HepG2 (cell line): ENCODE measurements at regions not wholly inside any gene's neighbourhood (a gene's known extent, or its start where the extent isn't known, plus 50 kb on each side); places are given as distances from the start of the nearest gene placed in this dataset.

Experiments
- ATAC-seq: fragments of 200-7000 bp; cut with Tn5 transposase; 3 replicates; pipeline ENCODE4 v1.9.1; 2020; ENCODE audit warnings: mild to moderate bottlenecking, moderate library complexity
- BruUV-seq: library from RNA; stranded (reverse); fragments of 400-500 nt; replicated peaks from 2 replicates; lab custom pipeline; 2021; lab: Mats Ljungman, UMichigan
- CTCF ChIA-PET: fragments of 300-600 bp; formaldehyde crosslinking; extraction: SDS; loops from one replicate; lab custom pipeline; 2021; ENCODE audit warnings: low total read pairs, inconsistent platforms, low intra/inter-chr PET ratio; lab: Yijun Ruan, JAX
- POLR2A ChIA-PET: fragments of 350-600 bp; sonication (Branson Sonifier 250); formaldehyde crosslinking; loops from one replicate; lab custom pipeline; 2020; ENCODE audit warnings: antibody characterized with exemption, inconsistent platforms; lab: Yijun Ruan, JAX
- DNase-seq: peaks from one replicate; pipeline ENCODE4 v3.0.0-alpha.2; 2015; ENCODE audit warnings: low spot score
- FAIRE-seq: peaks from 3 replicates; lab custom pipeline; 2011; peaks lifted over from hg19 to GRCh38; lab: Jason Lieb, UNC
- H2AFZ ChIP-seq: one replicate; pipeline ENCODE4 v1.6.1; 2011; ENCODE audit warnings: low read length, inconsistent platforms
- H3K27ac ChIP-seq: fragments of 300-600 bp; 3 replicates; pipeline ENCODE4 v1.8.0; 2011; ENCODE audit warnings: mixed run types, mild to moderate bottlenecking, mixed read lengths, low read length, inconsistent platforms; ENCODE audit not compliant: insufficient read depth; ENCODE audit errors: extremely low read length
- H3K27me3 ChIP-seq, 2 experiments: fragments of 200-600 bp in 1 of 2; 2 replicates in 1 of 2; 3 replicates in 1 of 2; pipeline versions ENCODE4 v1.6.0 to v1.8.0; 2011; ENCODE audit warnings: low read length in 2 of 2, mild to moderate bottlenecking in 2 of 2, moderate library complexity in 2 of 2, inconsistent platforms in 1 of 2; ENCODE audit not compliant: insufficient read depth in 2 of 2, control insufficient read depth in 1 of 2
- H3K36me3 ChIP-seq, 2 experiments: fragments of 200-600 bp in 1 of 2; replicated peaks in 1 of 2; 2 replicates in 1 of 2; 3 replicates in 1 of 2; pipeline versions ENCODE4 v1.5.1 to v1.8.0; 2011; ENCODE audit warnings: low read length in 2 of 2, inconsistent platforms in 1 of 2; ENCODE audit not compliant: insufficient read depth in 2 of 2, control insufficient read depth in 1 of 2
- H3K4me1 ChIP-seq: 2 replicates; pipeline ENCODE4 v1.5.1; 2012; ENCODE audit warnings: low read length, inconsistent platforms; ENCODE audit not compliant: insufficient read depth
- H3K4me2 ChIP-seq: 2 replicates; pipeline ENCODE4 v1.6.0; 2011; ENCODE audit warnings: low read depth, low read length, inconsistent platforms
- H3K4me3 ChIP-seq, 3 experiments: fragments of 200-600 bp in 1 of 3; sonication (generic), shearing (Covaris generic) in 1 of 3; replicated peaks in 1 of 3; 2 replicates each; pipeline ENCODE4 v1.5.1; 2011 to 2016; ENCODE audit warnings: low read length in 3 of 3, inconsistent platforms in 2 of 3, low read depth in 2 of 3, mild to moderate bottlenecking in 2 of 3, control low read depth in 1 of 3, mixed read lengths in 1 of 3; ENCODE audit not compliant: insufficient read depth in 1 of 3
- H3K79me2 ChIP-seq: one replicate; pipeline ENCODE4 v1.6.1; 2011; ENCODE audit warnings: low read length, inconsistent platforms; ENCODE audit not compliant: insufficient read depth
- H3K9ac ChIP-seq: 2 replicates; pipeline ENCODE4 v1.6.0; 2011; ENCODE audit warnings: mild to moderate bottlenecking, low read depth, low read length, inconsistent platforms; ENCODE audit not compliant: insufficient read depth
- H3K9me3 ChIP-seq: 2 replicates; pipeline ENCODE4 v1.5.1; 2012; ENCODE audit warnings: mild to moderate bottlenecking, low read length
- H4K20me1 ChIP-seq: 2 replicates; pipeline ENCODE4 v1.6.0; 2011; ENCODE audit warnings: inconsistent platforms, mild to moderate bottlenecking, low read length, moderate library complexity; ENCODE audit not compliant: insufficient read depth
- ATF1 ChIP-seq: IDR thresholded peaks from 2 replicates; pipeline ENCODE4 v1.6.1; 2016; ENCODE audit warnings: mild to moderate bottlenecking, control low read depth
- CC2D1A ChIP-seq: sonication (generic); formaldehyde crosslinking; IDR thresholded peaks from 2 replicates; pipeline ENCODE4 v1.8.1; 2023; ENCODE audit warnings: mild to moderate bottlenecking, missing genetic modification reagents
- FOSL1 ChIP-seq: sonication (generic); formaldehyde crosslinking; IDR thresholded peaks from 2 replicates; pipeline ENCODE4 v1.9.0; 2021; ENCODE audit warnings: missing genetic modification reagents, borderline replicate concordance
- GABPA ChIP-seq, 2 experiments: IDR thresholded peaks; 2 replicates each; pipeline ENCODE4 v1.6.1; 2011 to 2016; ENCODE audit warnings: low read depth in 2 of 2, low read length in 1 of 2, missing biosample characterization in 1 of 2, missing genetic modification characterization in 1 of 2
- IKZF1 ChIP-seq: fragments of 450-650 bp; IDR thresholded peaks from 2 replicates; pipeline ENCODE4 v1.7.1; 2016
- KAT8 ChIP-seq: IDR thresholded peaks from 2 replicates; pipeline ENCODE4 v1.6.1; 2016; ENCODE audit warnings: missing genetic modification reagents, missing compliant biosample characterization
- NFIB ChIP-seq: sonication (generic); formaldehyde crosslinking; IDR thresholded peaks from 2 replicates; pipeline ENCODE4 v1.9.0; 2021; ENCODE audit warnings: missing genetic modification reagents, mild to moderate bottlenecking, borderline replicate concordance
- RBFOX2 ChIP-seq: fragments of 200-400 bp; formaldehyde crosslinking; IDR thresholded peaks from 2 replicates; pipeline ENCODE4 v1.6.1; 2017; ENCODE audit warnings: low read depth, mild to moderate bottlenecking, low read length
- RFXANK ChIP-seq: IDR thresholded peaks from 2 replicates; pipeline ENCODE4 v1.6.1; 2016
- SNAPC5 ChIP-seq: sonication (generic); formaldehyde crosslinking; IDR thresholded peaks from 2 replicates; pipeline ENCODE4 v1.8.1; 2023; ENCODE audit warnings: mild to moderate bottlenecking, missing genetic modification reagents, borderline replicate concordance
- THAP9 ChIP-seq: sonication (generic); formaldehyde crosslinking; IDR thresholded peaks from 2 replicates; pipeline ENCODE4; 2020; ENCODE audit warnings: missing genetic modification reagents, mild to moderate bottlenecking, borderline replicate concordance
- ZC3H13 ChIP-seq: sonication (generic); formaldehyde crosslinking; IDR thresholded peaks from 2 replicates; pipeline ENCODE4 v1.8.1; 2023; ENCODE audit warnings: mild to moderate bottlenecking, missing genetic modification reagents, moderate library complexity
- ZMYM2 ChIP-seq: sonication (generic); formaldehyde crosslinking; IDR thresholded peaks from 2 replicates; pipeline ENCODE4 v1.8.0; 2022; ENCODE audit warnings: mild to moderate bottlenecking, missing genetic modification reagents
- ZNF264 ChIP-seq: sonication (generic); formaldehyde crosslinking; IDR thresholded peaks from 2 replicates; pipeline ENCODE4 v1.4.0; 2020; ENCODE audit warnings: missing genetic modification reagents
- ZNF432 ChIP-seq: sonication (generic); formaldehyde crosslinking; IDR thresholded peaks from 2 replicates; pipeline ENCODE4 v1.5.0; 2020; ENCODE audit warnings: missing genetic modification reagents, mild to moderate bottlenecking, borderline replicate concordance
- ZNF580 ChIP-seq: IDR thresholded peaks from 2 replicates; pipeline ENCODE4 v1.6.1; 2016; ENCODE audit warnings: low read depth, borderline replicate concordance
- ZNF704 ChIP-seq: sonication (generic); formaldehyde crosslinking; IDR thresholded peaks from 2 replicates; pipeline ENCODE4 v1.8.1; 2023; ENCODE audit warnings: mild to moderate bottlenecking, inconsistent platforms, moderate library complexity, missing genetic modification reagents, borderline replicate concordance
- ZNF724P ChIP-seq: sonication (generic); formaldehyde crosslinking; IDR thresholded peaks from 2 replicates; pipeline ENCODE4 v1.8.0; 2022; ENCODE audit warnings: missing genetic modification reagents, borderline replicate concordance
- WGBS: methylation state at CpG from one replicate; pipeline ENCODE4 v1.1.6; 2017; ENCODE audit warnings: low lambda C conversion rate; 5-methylcytosine and 5-hydroxymethylcytosine counted together
- in situ Hi-C: cut with HindIII; loops from 2 replicates; pipeline ENCODE4 v1.10.0; 2017; ENCODE audit warnings: low pct_unique_long_range_greater_than_20kb; ENCODE audit not compliant: extremely low pct_ligation_motif_present
- intact Hi-C: fragments of 100-400 bp; cut with micrococcal nuclease; formaldehyde crosslinking; loops from one replicate; pipeline ENCODE4 v1.10.0; 2022; ENCODE audit not compliant: unreplicated experiment

GRCh38 chr4:46554760-46555465 is 165.0 kb upstream of the GABRA2 start (continued):
- TF ChIP-seq THAP9 (CRISPR knock-in tag) = no peak
- TF ChIP-seq RFXANK = no peak

- intact Hi-C loops = no loop called here
- Histone ChIP-seq H3K27ac (no peak overlapping the region), H3K4me3 (no peak overlapping the region), H3K79me2 (no peaks in the 10 kb centered on the region), H3K4me2 (no peak overlapping the region), H3K4me1 (no peaks in the 10 kb centered on the region), H3K27me3 (no peaks in the 10 kb centered on the region), H3K9ac (no peak overlapping the region), H2AFZ (no peak overlapping the region), H4K20me1 (no peaks in the 10 kb centered on the region), H3K9me3 (no peaks in the 10 kb centered on the region), H3K36me3 (no peaks in the 10 kb centered on the region)
- ChIA-PET CTCF (no interaction called here), POLR2A (no interaction called here)
- 0% methylated on average over 1 of the region's 1 CpG for WGBS
- in situ Hi-C loops = no loop called here
- no TSS peak for BruUV-seq
- FAIRE-seq = no peak
- DNase-seq = no peak
- ATAC-seq = no peak
- TF ChIP-seq ZC3H13 (CRISPR knock-in tag) (no peak), NFIB (CRISPR knock-in tag) (no peak), ZMYM2 (CRISPR knock-in tag) (no peak), ZNF704 (no peak), KAT8 (CRISPR knock-in tag) (no peak), GABPA (IDR thresholded peaks at IDR 0.05; ENCODE audit: low read depth, low read length) (no peak), GABPA (CRISPR knock-in tag; IDR thresholded peaks at IDR 0.05; ENCODE audit: low read depth) (no peak), ZNF580 (CRISPR knock-in tag) (no peak), RBFOX2 (no peak), ATF1 (CRISPR knock-in tag) (no peak), SNAPC5 (CRISPR knock-in tag) (no peak), ZNF432 (CRISPR knock-in tag) (no peak), ZNF264 (CRISPR knock-in tag) (no peak), ZNF724P (CRISPR knock-in tag) (no peak), FOSL1 (CRISPR knock-in tag) (no peak), IKZF1 (no peak), CC2D1A (no peak)
Measured at GRCh38 chr4:46550471-46550870, 160.5 kb upstream of the GABRA2 start.
